ENCODE measurements at regions not wholly inside any gene's neighbourhood (a gene's known extent, or its start where the extent isn't known, plus 50 kb on each side); places are given as distances from the start of the nearest gene placed in this dataset.

DNA sequence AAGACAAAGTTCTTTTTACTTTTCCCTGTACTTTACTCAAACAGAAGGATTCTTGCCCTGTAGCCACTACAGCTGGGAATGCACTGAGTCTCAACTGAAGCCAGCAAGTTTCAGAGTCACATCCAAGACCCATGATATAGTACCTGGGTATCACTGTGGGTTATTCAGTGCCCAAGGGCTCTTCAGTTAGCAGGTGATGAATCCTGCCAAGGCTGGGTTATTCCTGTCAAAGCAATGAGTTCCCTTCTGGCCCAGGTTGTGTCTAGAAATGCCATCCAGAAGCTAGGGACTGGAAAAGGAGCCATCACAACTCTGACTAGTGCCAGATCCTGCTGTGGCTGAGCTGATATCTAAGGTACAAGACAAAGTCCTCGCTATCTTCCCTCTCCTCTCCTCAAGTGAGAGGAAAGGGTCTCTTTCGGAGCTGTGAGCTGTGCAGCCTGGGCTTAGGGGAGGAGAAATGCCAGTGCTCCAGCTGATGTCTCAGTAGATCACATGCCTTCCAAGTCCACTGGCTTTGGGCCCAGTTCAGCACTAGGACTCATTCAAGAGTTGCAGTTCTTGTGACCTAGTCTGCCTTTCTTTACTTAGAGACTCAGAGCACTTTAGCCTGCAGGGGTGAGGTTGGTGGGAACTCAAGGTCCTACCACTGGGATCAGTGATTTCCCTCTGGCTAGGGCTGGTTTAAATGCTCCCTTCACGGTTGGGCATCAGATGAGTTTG lies 369.4 kb downstream of the TBX15 start:
- TF ChIP-seq, protein P1, sequence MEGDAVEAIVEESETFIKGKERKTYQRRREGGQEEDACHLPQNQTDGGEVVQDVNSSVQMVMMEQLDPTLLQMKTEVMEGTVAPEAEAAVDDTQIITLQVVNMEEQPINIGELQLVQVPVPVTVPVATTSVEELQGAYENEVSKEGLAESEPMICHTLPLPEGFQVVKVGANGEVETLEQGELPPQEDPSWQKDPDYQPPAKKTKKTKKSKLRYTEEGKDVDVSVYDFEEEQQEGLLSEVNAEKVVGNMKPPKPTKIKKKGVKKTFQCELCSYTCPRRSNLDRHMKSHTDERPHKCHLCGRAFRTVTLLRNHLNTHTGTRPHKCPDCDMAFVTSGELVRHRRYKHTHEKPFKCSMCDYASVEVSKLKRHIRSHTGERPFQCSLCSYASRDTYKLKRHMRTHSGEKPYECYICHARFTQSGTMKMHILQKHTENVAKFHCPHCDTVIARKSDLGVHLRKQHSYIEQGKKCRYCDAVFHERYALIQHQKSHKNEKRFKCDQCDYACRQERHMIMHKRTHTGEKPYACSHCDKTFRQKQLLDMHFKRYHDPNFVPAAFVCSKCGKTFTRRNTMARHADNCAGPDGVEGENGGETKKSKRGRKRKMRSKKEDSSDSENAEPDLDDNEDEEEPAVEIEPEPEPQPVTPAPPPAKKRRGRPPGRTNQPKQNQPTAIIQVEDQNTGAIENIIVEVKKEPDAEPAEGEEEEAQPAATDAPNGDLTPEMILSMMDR (IDR thresholded peaks at IDR 0.05; ENCODE audit: borderline replicate concordance, extremely low read depth, low read length, poor library complexity, severe bottlenecking) = no peak
- TF ChIP-seq EZH2 (IDR thresholded peaks at IDR 0.05; ENCODE audit: borderline replicate concordance, low read depth, low read length, severe bottlenecking) = no peak

Measured in DND-41 (cell line).